ENCODE measurements at regions not wholly inside any gene's neighbourhood (a gene's known extent, or its start where the extent isn't known, plus 50 kb on each side); places are given as distances from the start of the nearest gene placed in this dataset.
"Not testable (repeated sequence)": the region's sequence is repeated elsewhere in the genome, so short reads cannot be mapped to it uniquely, and the experiment has no call there.

GRCh38 chr21:27536319-27536718, 569.4 kb upstream of the ADAMTS5 start:
- no peak for ATAC-seq
- no peak for DNase-seq
- intact Hi-C loops (cut with DNase I), result no loop called here

DNA sequence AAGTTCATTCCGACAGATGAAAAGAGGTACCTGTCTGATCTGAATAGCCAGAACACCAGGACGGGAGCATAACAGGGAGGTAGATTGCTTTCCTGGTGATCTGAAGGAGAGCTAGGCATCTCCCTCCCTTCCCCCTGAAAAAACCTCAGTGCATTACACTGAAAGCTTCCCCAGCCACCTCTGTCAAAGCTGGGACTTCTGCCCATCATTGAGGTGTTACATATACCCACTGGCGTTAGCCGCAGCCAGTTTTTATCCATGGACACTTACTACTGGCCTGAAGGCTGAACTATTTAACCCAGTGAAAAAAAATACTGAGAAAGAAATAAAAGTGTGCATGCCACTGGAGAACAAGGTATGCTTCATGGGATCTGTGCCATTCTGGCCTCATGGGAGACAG, 568.3 kb upstream of the ADAMTS5 start:
- ATAC-seq (peak; percentile 76 to 80), DNase-seq (no peak)
- intact Hi-C loops (cut with DNase I), result no loop called here

DNA sequence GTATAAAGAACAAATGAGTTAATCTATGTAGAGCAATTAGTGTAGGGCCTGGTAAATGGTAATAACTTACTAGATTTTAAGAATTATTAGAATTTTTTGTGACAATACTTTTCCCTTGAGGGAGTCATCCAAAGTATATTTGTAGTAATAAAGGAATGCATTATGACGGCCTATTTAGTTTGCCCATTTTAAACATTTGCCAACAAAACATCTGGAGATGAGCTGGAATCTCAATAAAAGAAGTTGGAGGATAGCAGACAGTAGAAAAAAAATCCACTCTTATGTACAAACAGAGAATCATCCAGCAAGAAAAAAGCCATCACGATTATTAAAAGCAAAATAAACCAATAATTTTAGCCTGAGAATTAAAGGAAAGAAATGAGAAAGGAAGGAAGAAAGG, 567.3 kb upstream of the ADAMTS5 start:
- intact Hi-C loops (cut with DNase I), result no loop called here
- no peak for DNase-seq
- no peak for ATAC-seq

DNA sequence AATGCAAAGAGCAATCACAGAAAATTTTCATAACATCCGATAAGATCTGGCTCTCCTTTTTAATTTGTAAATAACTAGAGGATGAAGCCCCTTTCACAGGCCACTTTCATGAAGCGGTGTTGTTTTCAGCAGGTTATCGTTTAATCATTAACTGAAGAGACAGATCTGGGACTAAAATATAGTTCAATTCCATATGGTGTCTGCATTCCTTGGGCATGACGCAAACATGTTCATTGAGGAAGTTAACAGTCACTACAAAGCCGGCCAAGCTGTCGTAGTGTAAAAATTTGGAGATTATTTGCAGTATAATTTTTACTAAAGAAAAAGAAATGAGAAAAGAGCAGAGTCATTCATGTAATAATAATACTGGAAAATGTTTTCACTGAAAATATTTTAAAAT, 565.2 kb upstream of the ADAMTS5 start:
- ATAC-seq (no peak), DNase-seq (no peak)
- intact Hi-C loops (cut with DNase I), result no loop called here

DNA sequence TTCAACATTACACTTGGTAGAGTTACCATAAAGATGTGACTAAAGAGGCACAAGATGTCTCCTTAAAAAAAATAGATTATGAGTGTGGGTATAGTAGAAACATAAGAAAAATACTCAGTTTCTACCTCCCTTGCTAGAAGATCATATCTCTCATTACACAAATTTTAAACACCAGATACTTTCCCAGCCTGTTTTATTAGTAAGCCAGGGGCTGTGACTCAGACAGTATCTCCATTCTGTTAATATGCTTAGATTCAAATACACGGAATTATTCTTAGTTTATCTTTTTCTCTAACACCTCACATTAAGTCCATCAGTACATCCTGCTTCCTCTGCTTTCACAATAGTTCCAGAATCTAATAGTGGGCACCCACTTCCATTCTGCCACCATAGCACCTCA, 561.8 kb upstream of the ADAMTS5 start:
- intact Hi-C loops (cut with DNase I), result no loop called here
- DNase-seq, result no peak
- no peak for ATAC-seq

DNA sequence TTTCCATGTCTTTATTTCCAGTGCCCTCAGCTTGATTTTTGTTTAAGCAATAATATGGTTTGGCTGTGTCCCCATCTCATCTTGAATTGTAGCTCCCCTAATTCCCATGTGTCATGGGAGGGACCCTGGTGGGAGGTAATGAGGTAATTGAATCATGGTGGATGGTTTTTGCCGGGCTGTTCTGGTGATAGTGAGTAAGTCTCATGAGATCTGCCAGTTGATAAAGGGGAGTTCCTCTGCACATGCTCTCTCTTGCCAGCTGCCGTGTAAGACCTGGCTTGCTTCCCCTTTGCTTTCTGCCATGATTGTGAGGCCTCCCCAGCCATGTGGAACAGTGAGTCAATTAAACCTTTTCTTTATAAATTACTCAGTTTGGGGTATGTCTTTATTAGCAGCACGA, 559.6 kb upstream of the ADAMTS5 start:
- intact Hi-C loops (cut with DNase I), result no loop called here
- DNase-seq, result no peak
- ATAC-seq, result no peak

GRCh38 chr21:27525780-27526179, 558.9 kb upstream of the ADAMTS5 start:
- intact Hi-C loops (cut with DNase I), result no loop called here
- DNase-seq, result no peak
- no peak for ATAC-seq

DNA sequence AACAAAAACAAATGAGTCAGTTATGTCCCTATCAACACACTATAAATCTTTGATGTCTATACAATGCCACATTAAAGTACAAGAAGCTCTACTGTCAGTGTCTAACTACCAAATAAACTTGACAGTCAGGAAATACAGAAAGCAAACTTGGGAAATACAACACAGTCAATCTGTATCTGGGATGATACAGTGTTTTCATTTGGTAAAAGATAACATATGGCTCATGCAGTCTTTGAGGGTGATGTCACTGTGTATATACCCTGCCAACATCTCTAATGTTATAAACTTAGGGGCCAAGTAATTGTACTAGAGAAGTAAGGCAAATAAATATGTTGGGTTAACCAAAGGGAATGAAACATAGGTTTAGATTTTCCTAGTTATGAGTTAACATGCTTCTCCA, 552.5 kb upstream of the ADAMTS5 start:
- DNase-seq, result no peak
- ATAC-seq, result peak in 1 of 2 donors; percentile 74
- intact Hi-C loops (cut with DNase I), result no loop called here

- ATAC-seq; intact Hi-C loops (cut with DNase I); DNase-seq: not testable (repeated sequence)
Observed at GRCh38 chr21:27517177-27517576, 550.3 kb upstream of the ADAMTS5 start.

- ATAC-seq (no peak), DNase-seq (no peak)
- intact Hi-C loops (cut with DNase I), result no loop called here
Observed at GRCh38 chr21:27515676-27516075, 548.8 kb upstream of the ADAMTS5 start.

GRCh38 chr21:27513825-27514224, 546.9 kb upstream of the ADAMTS5 start:
- ATAC-seq (no peak), DNase-seq (no peak)
- intact Hi-C loops (cut with DNase I), result no loop called here

DNA sequence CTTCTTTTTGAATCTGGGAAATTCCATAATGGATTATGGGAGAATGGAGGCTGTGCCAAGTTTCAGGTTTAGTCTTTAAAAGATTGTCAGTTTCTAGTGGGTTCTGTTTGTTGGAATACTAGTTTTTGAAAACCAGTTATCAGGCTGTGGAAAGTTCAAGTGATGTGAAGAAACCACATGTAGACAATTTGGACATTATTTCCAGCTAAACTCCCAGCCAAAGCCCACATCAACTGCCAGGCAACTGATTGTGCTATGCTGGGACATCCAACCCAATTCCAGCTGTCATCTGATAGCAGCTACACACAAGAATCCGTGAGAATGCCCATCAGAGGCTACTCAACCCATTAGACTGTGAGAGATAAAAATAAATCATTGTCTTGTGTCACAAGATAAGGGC, 546.1 kb upstream of the ADAMTS5 start:
- ATAC-seq (no peak), DNase-seq (no peak)
- intact Hi-C loops (cut with DNase I), result no loop called here

GRCh38 chr21:27511233-27511632, 544.3 kb upstream of the ADAMTS5 start:
- DNase-seq, result no peak
- ATAC-seq, result no peak
- intact Hi-C loops (cut with DNase I), result no loop called here

DNA sequence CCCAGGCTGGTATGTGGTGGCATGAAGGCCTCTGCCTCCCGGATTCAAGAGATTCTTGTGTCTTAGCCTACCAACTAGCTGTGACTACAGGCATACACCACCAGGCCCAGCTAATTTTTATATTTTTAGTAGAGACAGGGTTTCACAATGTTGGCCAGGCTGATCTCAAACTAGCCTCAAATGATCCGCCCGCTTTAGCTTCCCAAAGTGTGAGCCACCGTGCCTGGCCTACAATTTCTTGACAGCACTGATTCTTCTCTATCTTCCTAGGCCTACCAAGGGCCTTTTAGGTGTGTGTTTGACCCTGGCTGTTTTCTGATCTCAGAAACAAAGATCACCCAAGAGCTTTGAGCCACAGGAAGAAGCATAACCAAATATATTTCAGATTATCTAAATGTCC, 540.8 kb upstream of the ADAMTS5 start:
- intact Hi-C loops (cut with DNase I), result no loop called here
- ATAC-seq (no peak), DNase-seq (no peak)

DNA sequence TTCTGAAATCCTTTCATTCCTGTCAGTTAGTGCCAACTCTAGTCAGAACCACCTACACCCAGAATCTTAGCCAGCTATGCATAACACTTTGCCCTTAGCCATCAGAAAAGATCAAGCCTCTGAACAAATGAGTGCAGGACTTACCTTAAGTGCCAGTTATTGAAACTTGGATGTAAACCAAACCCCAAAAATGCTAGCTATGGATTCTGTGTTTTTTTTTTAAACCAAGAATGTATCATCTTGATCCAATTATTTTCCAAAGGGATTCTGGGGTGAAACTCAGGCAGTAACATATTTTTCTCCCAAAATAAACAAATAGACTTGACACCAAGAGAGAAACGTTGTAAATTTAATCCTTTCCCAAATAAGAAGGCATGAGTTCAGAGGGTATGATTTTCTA, 538.6 kb upstream of the ADAMTS5 start:
- DNase-seq, result no peak
- ATAC-seq, result no peak
- intact Hi-C loops (cut with DNase I), result no loop called here

GRCh38 chr21:27502801-27503200, 535.9 kb upstream of the ADAMTS5 start:
- intact Hi-C loops (cut with DNase I), result no loop called here
- DNase-seq (no peak), ATAC-seq (no peak)

GRCh38 chr21:27498025-27498424, 531.1 kb upstream of the ADAMTS5 start:
- intact Hi-C loops (cut with DNase I), result no loop called here
- no peak for DNase-seq
- ATAC-seq, result no peak

DNA sequence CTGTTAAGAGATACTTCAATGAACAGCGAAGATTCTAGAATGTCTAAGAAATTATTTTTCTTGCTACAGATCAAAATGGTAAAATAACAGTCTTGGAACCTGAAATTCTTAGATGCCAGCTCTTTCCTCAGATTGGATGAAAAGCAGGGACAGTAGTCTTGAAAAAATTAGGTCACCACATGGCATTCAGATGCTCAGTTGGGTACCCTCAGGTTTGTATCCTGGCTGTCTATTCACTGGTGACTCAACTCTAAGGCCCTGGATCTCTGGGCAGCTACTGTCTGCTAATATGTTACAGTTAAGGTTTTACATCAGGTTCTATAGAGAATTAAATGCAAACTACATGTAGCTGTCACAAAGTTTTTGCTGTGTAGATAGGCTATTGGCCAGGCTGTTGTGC, 528.9 kb upstream of the ADAMTS5 start:
- intact Hi-C loops (cut with DNase I), result no loop called here

GRCh38 chr21:27493542-27493941, 526.7 kb upstream of the ADAMTS5 start:
- intact Hi-C loops (cut with DNase I), result no loop called here
- no peak for ATAC-seq
- no peak for DNase-seq

More for the DNA sequence above, 528.9 kb upstream of the ADAMTS5 start:
- DNase-seq, result no peak
- no peak for ATAC-seq

- intact Hi-C loops (cut with DNase I), result no loop called here
- DNase-seq (no peak), ATAC-seq (no peak)
Observed at GRCh38 chr21:27487676-27488075, 520.8 kb upstream of the ADAMTS5 start.

GRCh38 chr21:27480841-27481261, 514.0 kb upstream of the ADAMTS5 start:
- intact Hi-C loops (cut with DNase I), result no loop called here
- ATAC-seq (no peak), DNase-seq (no peak)

DNA sequence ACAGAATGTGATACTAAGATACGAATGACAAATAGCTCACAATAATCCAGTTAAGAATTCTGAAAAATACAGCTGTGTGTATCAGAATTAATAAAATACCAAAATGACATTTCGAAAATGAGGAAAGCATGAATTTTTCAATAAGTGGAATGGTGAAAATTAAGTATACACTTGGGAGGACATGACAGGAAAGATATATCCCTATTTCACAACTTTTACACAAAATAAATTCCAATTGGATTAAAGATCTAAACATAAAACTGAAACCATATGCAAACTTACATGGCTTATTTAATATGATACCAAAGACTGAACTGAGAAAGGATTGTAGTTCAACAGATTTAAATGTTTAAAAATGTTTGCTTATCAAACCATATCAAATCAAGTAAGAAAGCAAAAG, 510.4 kb upstream of the ADAMTS5 start:
- no peak for ATAC-seq
- intact Hi-C loops (cut with DNase I), result no loop called here
- DNase-seq, result no peak

Measured in left cardiac atrium (tissue), 4 donors.